ENCODE measurements at regions not wholly inside any gene's neighbourhood (a gene's known extent, or its start where the extent isn't known, plus 50 kb on each side); places are given as distances from the start of the nearest gene placed in this dataset.

DNA sequence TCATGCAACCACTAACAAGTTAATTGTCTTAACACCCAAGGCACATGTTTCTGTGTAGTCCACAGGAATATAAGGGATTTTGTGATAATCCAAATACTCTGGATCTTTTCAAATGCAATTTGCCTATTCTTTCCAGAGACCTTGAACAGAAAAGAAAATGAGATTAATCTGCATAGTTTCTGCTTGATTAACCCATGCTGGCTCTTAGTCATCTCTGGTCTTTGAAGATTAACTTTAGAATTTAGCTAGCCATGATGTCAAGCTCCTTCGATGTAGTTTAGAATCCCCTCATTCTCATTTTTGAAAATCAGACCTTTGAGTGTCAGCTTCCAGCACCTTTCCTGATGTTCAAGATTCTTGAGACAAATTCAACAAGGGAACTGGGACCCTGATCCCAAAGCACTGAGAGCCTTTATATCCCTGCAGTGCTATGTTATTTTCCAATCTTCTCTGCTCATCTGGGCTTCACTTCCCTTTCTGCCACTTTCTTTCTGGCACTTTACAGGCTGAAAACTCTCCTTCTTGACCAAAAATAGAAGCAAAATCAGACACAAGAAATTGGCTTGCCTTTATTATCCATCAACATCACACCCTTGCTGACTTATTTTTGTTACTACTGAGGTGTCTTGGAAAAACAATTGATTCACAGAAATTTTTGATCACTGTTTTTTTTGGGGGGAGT lies 155.5 kb downstream of the PALM2AKAP2 start:
- intact Hi-C loops (cut with micrococcal nuclease): no loop called here

More for the DNA sequence above, 155.5 kb downstream of the PALM2AKAP2 start:
- TF ChIP-seq POLR2AphosphoS5 (IDR thresholded peaks at IDR 0.05; ENCODE audit: insufficient read depth, low read depth, low read length) (no peak), MYC (IDR thresholded peaks at IDR 0.05; ENCODE audit: low read depth, low read length) (no peak), POLR2A (IDR thresholded peaks at IDR 0.05; ENCODE audit: low read depth, low read length) (no peak), EZH2 (IDR thresholded peaks at IDR 0.05; ENCODE audit: borderline replicate concordance, low read depth, low read length, severe bottlenecking) (no peak), JUN (IDR thresholded peaks at IDR 0.05; ENCODE audit: borderline replicate concordance, insufficient read depth, insufficient read length, low read depth) (no peak), GATA2 (IDR thresholded peaks at IDR 0.05; ENCODE audit: insufficient read depth, insufficient read length, low read depth, low read length) (no peak), FOS (IDR thresholded peaks at IDR 0.05; ENCODE audit: borderline replicate concordance, insufficient read depth, low read length) (no peak)
- TF ChIP-seq, protein P1, sequence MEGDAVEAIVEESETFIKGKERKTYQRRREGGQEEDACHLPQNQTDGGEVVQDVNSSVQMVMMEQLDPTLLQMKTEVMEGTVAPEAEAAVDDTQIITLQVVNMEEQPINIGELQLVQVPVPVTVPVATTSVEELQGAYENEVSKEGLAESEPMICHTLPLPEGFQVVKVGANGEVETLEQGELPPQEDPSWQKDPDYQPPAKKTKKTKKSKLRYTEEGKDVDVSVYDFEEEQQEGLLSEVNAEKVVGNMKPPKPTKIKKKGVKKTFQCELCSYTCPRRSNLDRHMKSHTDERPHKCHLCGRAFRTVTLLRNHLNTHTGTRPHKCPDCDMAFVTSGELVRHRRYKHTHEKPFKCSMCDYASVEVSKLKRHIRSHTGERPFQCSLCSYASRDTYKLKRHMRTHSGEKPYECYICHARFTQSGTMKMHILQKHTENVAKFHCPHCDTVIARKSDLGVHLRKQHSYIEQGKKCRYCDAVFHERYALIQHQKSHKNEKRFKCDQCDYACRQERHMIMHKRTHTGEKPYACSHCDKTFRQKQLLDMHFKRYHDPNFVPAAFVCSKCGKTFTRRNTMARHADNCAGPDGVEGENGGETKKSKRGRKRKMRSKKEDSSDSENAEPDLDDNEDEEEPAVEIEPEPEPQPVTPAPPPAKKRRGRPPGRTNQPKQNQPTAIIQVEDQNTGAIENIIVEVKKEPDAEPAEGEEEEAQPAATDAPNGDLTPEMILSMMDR (IDR thresholded peaks at IDR 0.05; ENCODE audit: extremely low read depth in 1 of 2, insufficient read depth in 1 of 2, low read depth in 1 of 2, low read length in 2 of 2): no peak
- TF ChIP-seq, protein P2, sequence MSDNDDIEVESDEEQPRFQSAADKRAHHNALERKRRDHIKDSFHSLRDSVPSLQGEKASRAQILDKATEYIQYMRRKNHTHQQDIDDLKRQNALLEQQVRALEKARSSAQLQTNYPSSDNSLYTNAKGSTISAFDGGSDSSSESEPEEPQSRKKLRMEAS (IDR thresholded peaks at IDR 0.05; ENCODE audit: insufficient read depth, insufficient read length): no peak
- no peaks in the 10 kb centered on the region for H3K4me1 ChIP-seq (ENCODE audit: control insufficient read depth, extremely low read depth, insufficient read depth, low read length)
- no peak overlapping the region for H3K4me3 ChIP-seq (replicated peaks in 1 of 3; ENCODE audit: insufficient read depth in 1 of 3, low read depth in 1 of 3, low read length in 3 of 3)
- no peaks in the 10 kb centered on the region for H3K9me3 ChIP-seq (replicated peaks; ENCODE audit: control insufficient read depth, insufficient read depth, low read length)
- H3K27me3 ChIP-seq (ENCODE audit: control insufficient read depth in 2 of 2, insufficient read depth in 2 of 2, low read length in 2 of 2): no peaks in the 10 kb centered on the region
- H3K4me2 ChIP-seq (ENCODE audit: insufficient read depth, low read length): no peak overlapping the region
- no peak for FAIRE-seq
- H2AFZ ChIP-seq (ENCODE audit: low read depth, low read length): no peak overlapping the region
- H3K9ac ChIP-seq (replicated peaks; ENCODE audit: extremely low read depth, insufficient read depth, low read length): no peak overlapping the region
- H4K20me1 ChIP-seq (replicated peaks; ENCODE audit: control insufficient read depth, extremely low read depth, insufficient read depth, low read length): no peaks in the 10 kb centered on the region
- BruUV-seq (replicated peaks): no TSS peak
- ChIA-PET POLR2A (no interaction called here), CTCF (no interaction called here)
- H3K79me2 ChIP-seq (ENCODE audit: control insufficient read depth, insufficient read depth, low read length): no peaks in the 10 kb centered on the region
- no peaks in the 10 kb centered on the region for H3K9me1 ChIP-seq (replicated peaks; ENCODE audit: control insufficient read depth, extremely low read depth, insufficient read depth, low read length)
- DNase-seq (ENCODE audit: low read depth, low spot score): no peak
- dilution Hi-C loops (cut with MboI; ENCODE audit: extremely low pct_ligation_motif_present, low sequenced_read_pairs): no loop called here
- H3K36me3 ChIP-seq (ENCODE audit: control insufficient read depth in 2 of 2, extremely low read depth in 1 of 2, insufficient read depth in 2 of 2, low read length in 2 of 2): no peaks in the 10 kb centered on the region
- H3K27ac ChIP-seq (ENCODE audit: insufficient read depth, low read depth, low read length): no peak overlapping the region

All from endothelial cell of umbilical vein (primary cell).